Heart left ventricle (tissue), 16 donors: ENCODE measurements at regions not wholly inside any gene's neighbourhood (a gene's known extent, or its start where the extent isn't known, plus 50 kb on each side); places are given as distances from the start of the nearest gene placed in this dataset.

ENCODE experiments used
- ATAC-seq, 4 donors: fragments of 200-7000 bp; cut with Tn5 transposase; one replicate each; pipeline ENCODE4 v1.9.1; 2020 to 2022; ENCODE audit warnings: moderate library complexity in 4 of 4, mild to moderate bottlenecking in 3 of 4, moderate number of reproducible peaks in 1 of 4
- DNase-seq, 5 donors: peaks; one replicate each; pipeline ENCODE4 v3.0.0-alpha.2; 2020
- H3K27ac ChIP-seq, 12 donors: fragments of 200-600 bp; sonication (generic) in 4 of 12; one replicate each; pipeline versions ENCODE4 v1.5.0 to v1.8.0; 2016 to 2022; ENCODE audit warnings: mild to moderate bottlenecking in 2 of 12
- H3K27me3 ChIP-seq, 9 donors: fragments of 200-600 bp; sonication (generic) in 2 of 9; one replicate each; pipeline versions ENCODE4 v1.5.1 to v1.8.0; 2016 to 2022; ENCODE audit warnings: mild to moderate bottlenecking in 3 of 9
- H3K36me3 ChIP-seq, 9 donors: fragments of 200-600 bp; sonication (generic) in 2 of 9; one replicate each; pipeline versions ENCODE4 v1.5.0 to v1.8.0; 2018 to 2022; ENCODE audit warnings: mild to moderate bottlenecking in 2 of 9
- H3K4me1 ChIP-seq, 12 donors: fragments of 200-600 bp; sonication (generic) in 4 of 12; one replicate each; pipeline versions ENCODE4 v1.5.0 to v1.8.0; 2016 to 2022; ENCODE audit warnings: mild to moderate bottlenecking in 3 of 12
- H3K4me3 ChIP-seq, 12 donors: fragments of 200-600 bp; sonication (generic) in 4 of 12; one replicate each; pipeline versions ENCODE4 v1.5.0 to v1.8.0; 2017 to 2022; ENCODE audit warnings: mild to moderate bottlenecking in 9 of 12, moderate library complexity in 4 of 12
- H3K9me3 ChIP-seq, 12 donors: fragments of 200-600 bp; sonication (generic) in 4 of 12; one replicate each; pipeline versions ENCODE4 v1.5.0 to v1.8.0; 2016 to 2022; ENCODE audit warnings: mild to moderate bottlenecking in 1 of 12
- CTCF ChIP-seq, 12 donors: fragments of 200-600 bp; sonication (generic) in 4 of 12; IDR thresholded peaks; one replicate each; pipeline versions ENCODE4 v1.5.0 to v1.8.0; 2018 to 2022; ENCODE audit warnings: antibody characterized with exemption in 12 of 12, mild to moderate bottlenecking in 5 of 12
- POLR2A ChIP-seq, 2 donors: fragments of 450-650 bp; IDR thresholded peaks; one replicate each; pipeline ENCODE4 v1.6.1; 2017; ENCODE audit warnings: antibody characterized with exemption in 2 of 2, mild to moderate bottlenecking in 2 of 2, moderate library complexity in 2 of 2
- WGBS, 4 donors: extraction: QIAGEN DNeasy Blood & Tissue Kit in 2 of 4; methylation state at CpG; one replicate each; pipeline versions ENCODE4 v1.1.5 to v1.1.7; 2013 to 2018; 5-methylcytosine and 5-hydroxymethylcytosine counted together
- intact Hi-C, 10 donors: fragments of 100-400 bp; cut with DNase I; formaldehyde crosslinking; loops; one replicate each; pipeline versions ENCODE4 v1.11.1 to v1.14.2; 2022
- donor health status: ischemic (EF 13 %, LVEDD 7.1; RV severe dilation, severe dysfunction).
- donor health status: healthy with polysubstance abuse.
- donor health status: DM: no; HTN: yes; CAD: no.
- donor health status: DM: no; HTN: no; CAD: no.
- donor health status: ischemic (EF 25% LVEDD 6.9; RV normal size, moderate dysfunction).
- donor health status: ischemic (EF 25% LVEDD 5.7; RV mildly dilated, moderate dysfunction).
- donor health status: healthy.
- donor health status: DM: yes; HTN: yes; CAD: no.
- donor health status: ischemic (EF 35%, LVEDD 5.7; RV mildly dilated, moderate dysfunction).
- donor health status: nonischemic (EF 11% LVEDD 7.7; RV severe dilation, severe dysfunction).
- donor health status: DM: yes; HTN: yes; CAD: no.
- donor health status: PGD.
- donor health status: ischemic (EF 29% LVEDD 5.4; RV normal size, mild dysfunction).
- donor health status: nonischemic (EF 23%, LVEDD 6.1; RV moderate dilation, normal function).

DNA sequence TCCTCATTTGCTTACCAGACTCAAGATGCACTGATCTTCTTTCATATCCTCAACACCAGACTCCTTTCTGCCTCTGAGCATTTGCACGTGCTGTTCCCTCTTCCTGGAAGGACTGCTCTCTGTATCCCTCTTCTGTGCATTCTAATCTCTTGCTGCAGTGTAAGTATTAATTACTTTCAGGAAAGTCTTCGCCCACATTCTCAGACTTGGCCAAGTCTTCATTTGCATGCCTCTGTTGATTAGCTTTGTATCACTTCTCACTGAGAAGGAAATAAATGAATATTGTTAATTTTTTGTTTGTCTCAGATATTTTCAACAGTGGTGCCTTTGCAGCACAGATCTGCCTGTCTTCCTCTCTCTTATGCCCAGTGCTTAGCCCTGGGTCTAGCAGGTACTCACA lies 50.3 kb upstream of the RAB3GAP2 start:
- H3K9me3 ChIP-seq = no peaks in the 10 kb centered on the region
- H3K4me1 ChIP-seq = peaks cover 0 to 15% (median 0%) of the 10 kb centered on the region in 12 donors
- intact Hi-C loops = loop anchor here in 1 of 10 donors (10.0 kb wide), 1 partner anchor 62 kb away; no protein-coding TSS in a partner anchor
- ATAC-seq (no peak), DNase-seq (no peak)
- no peaks in the 10 kb centered on the region for H3K27me3 ChIP-seq
- H3K36me3 ChIP-seq = no peaks in the 10 kb centered on the region
- H3K4me3 ChIP-seq = no peak overlapping the region
- 44 to 89% (median 89%) methylated on average over 2 of the region's 2 CpGs for WGBS, 4 donors
- no peak overlapping the region for H3K27ac ChIP-seq
- TF ChIP-seq POLR2A (IDR thresholded peaks at IDR 0.05) = no peak
- TF ChIP-seq CTCF (IDR thresholded peaks at IDR 0.05) = no peak
